Ectodermal cell (in vitro differentiated cells): ENCODE measurements at regions not wholly inside any gene's neighbourhood (a gene's known extent, or its start where the extent isn't known, plus 50 kb on each side); places are given as distances from the start of the nearest gene placed in this dataset.

Source experiments
- H3K27ac ChIP-seq: 2 replicates; pipeline ENCODE4 v1.7.0; 2013; ENCODE audit warnings: mild to moderate bottlenecking, low read depth, low read length; ENCODE audit not compliant: insufficient read depth, poor library complexity, severe bottlenecking
- H3K27me3 ChIP-seq: 2 replicates; pipeline ENCODE4 v1.7.0; 2013; ENCODE audit warnings: mild to moderate bottlenecking, low read length; ENCODE audit not compliant: insufficient read depth, control insufficient read depth, poor library complexity, severe bottlenecking
- H3K36me3 ChIP-seq: one replicate; pipeline ENCODE4 v1.7.0; 2013; ENCODE audit warnings: low read length; ENCODE audit not compliant: control insufficient read depth, insufficient read depth
- H3K4me1 ChIP-seq: one replicate; pipeline ENCODE4 v1.7.0; 2013; ENCODE audit warnings: low read length; ENCODE audit not compliant: control insufficient read depth, insufficient read depth
- H3K4me3 ChIP-seq: 2 replicates; pipeline ENCODE4 v1.7.0; 2013; ENCODE audit warnings: low read depth, low read length, control low read depth; ENCODE audit not compliant: insufficient read depth
- H3K9me3 ChIP-seq: 2 replicates; pipeline ENCODE4 v1.7.0; 2013; ENCODE audit warnings: mild to moderate bottlenecking, low read length, moderate library complexity; ENCODE audit not compliant: control insufficient read depth
- WGBS, 2 experiments: methylation state at CpG; one replicate each; pipeline ENCODE4 v1.1.7; 2013; ENCODE audit warnings: missing lambda C conversion rate in 2 of 2; 5-methylcytosine and 5-hydroxymethylcytosine counted together

DNA sequence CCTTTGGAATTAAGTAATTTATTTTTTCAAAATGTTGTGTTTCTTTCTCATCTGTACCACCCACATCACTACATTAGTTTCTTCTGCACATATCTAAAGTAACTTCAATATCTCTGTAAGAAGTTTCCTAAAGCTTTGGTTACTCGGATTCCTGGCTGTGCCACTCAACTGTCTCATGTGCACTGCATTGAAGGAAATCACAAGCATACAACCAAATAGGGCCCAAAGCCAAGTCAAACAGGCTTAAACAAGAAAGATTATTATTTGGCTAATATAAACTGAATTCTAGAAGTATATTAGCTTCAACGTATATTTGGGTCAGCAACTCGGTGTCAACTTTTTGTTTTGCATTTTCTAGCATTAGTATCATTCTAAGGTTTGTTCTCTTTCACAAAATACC lies 1647.6 kb upstream of the SPRY2 start:
- Histone ChIP-seq H3K9me3 (no peaks in the 10 kb centered on the region), H3K27me3 (no peaks in the 10 kb centered on the region), H3K36me3 (no peaks in the 10 kb centered on the region), H3K27ac (no peak overlapping the region), H3K4me1 (peaks cover 6% of the 10 kb centered on the region), H3K4me3 (no peak overlapping the region)
- 65 to 69% methylated on average over 3 of the region's 3 CpGs for WGBS, 2 experiments

DNA sequence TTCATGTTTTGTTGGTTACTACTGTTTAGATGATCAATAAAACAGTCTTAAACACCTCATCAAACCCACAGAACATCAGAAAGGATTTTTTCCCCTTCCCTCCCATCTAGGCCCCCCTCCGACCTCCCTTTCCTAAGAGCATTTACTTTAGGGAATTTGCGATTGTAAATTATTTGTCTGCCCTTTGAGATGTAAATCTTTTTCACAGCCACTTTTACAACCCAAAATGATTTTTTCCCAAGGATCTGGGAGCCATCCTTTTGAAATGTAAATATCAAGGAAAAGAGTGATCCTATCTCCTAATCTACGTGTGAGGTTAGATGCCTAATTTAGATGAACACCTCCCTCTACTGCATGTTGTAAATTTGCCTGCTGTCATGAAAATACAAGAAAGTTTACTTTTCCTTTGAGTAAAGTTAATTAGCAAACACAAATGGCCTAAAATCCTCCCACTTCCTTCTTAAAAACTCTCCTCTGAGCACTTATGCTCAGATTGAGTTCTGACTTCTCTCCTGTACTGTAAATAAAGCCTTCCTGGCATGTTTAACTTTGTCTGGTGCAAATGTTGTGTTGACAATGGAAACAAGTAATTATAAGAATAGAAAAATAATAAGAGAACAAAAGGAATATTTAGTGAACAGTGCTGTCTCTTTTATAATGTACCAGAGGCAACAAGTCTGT lies 1646.9 kb upstream of the SPRY2 start:
- Histone ChIP-seq H3K4me1 (peaks cover 6% of the 10 kb centered on the region), H3K27me3 (no peaks in the 10 kb centered on the region), H3K36me3 (no peaks in the 10 kb centered on the region), H3K9me3 (no peaks in the 10 kb centered on the region), H3K4me3 (no peak overlapping the region), H3K27ac (no peak overlapping the region)
- 21% methylated on average over 2 of the region's 3 CpGs; no CpG with 5 or more reads in 1 of the 2 experiments for WGBS, 2 experiments

GRCh38 chr13:81987159-81987558 lies 1646.2 kb upstream of the SPRY2 start:
- no peaks in the 10 kb centered on the region for H3K9me3 ChIP-seq
- peaks cover 6% of the 10 kb centered on the region for H3K4me1 ChIP-seq
- no peaks in the 10 kb centered on the region for H3K27me3 ChIP-seq
- H3K4me3 ChIP-seq: no peak overlapping the region
- no peak overlapping the region for H3K27ac ChIP-seq
- H3K36me3 ChIP-seq: no peaks in the 10 kb centered on the region

DNA sequence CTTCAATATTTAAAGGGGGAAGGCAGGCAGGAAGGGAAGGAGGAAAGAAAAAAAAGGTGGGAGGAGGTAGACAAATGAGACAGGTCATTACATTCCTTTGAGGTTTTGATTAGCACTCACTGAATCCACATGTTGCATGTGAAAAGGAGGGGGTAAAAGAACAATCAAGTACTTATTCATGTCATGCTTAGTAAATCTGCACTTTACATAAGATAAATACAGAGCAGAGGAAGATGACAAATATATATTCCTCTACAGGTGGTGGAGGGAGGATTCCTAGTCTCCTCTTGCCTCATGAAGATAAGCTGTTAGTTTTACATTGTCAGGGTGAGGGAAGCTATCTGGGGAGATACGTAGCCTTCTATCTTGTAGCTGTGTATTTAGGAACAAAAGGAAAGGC lies 1645.4 kb upstream of the SPRY2 start:
- WGBS, 2 experiments: 43 to 46% methylated on average over 1 of the region's 1 CpG
- no peaks in the 10 kb centered on the region for H3K36me3 ChIP-seq
- H3K4me3 ChIP-seq: no peak overlapping the region
- H3K4me1 ChIP-seq: peaks cover 6% of the 10 kb centered on the region
- H3K9me3 ChIP-seq: no peaks in the 10 kb centered on the region
- no peaks in the 10 kb centered on the region for H3K27me3 ChIP-seq
- H3K27ac ChIP-seq: no peak overlapping the region

- Histone ChIP-seq H3K4me3 (no peak overlapping the region), H3K36me3 (no peaks in the 10 kb centered on the region), H3K27me3 (no peaks in the 10 kb centered on the region), H3K9me3 (no peaks in the 10 kb centered on the region), H3K27ac (no peak overlapping the region), H3K4me1 (no peaks in the 10 kb centered on the region)
Observed at GRCh38 chr13:81957121-81957520, 1616.2 kb upstream of the SPRY2 start.

DNA sequence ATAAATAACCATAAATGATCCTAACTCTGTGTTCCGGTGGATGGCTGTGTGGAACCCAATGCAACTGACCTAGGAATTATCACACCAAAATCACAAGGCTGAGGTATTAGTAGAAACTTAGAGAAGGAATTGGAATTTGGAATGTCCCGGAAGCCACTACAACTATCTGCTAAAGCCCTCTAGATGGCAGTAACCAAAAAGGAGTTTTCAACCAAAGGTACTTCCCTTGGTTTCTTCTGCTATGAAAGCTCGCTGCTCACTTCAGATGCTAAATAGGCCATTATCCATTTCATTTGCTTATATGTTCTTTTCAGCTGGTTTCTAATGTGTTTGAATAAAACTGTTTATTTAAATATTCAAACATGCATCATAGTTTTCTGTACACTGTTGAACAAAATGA lies 1589.1 kb upstream of the SPRY2 start:
- Histone ChIP-seq H3K9me3 (no peaks in the 10 kb centered on the region), H3K4me1 (no peaks in the 10 kb centered on the region), H3K4me3 (no peak overlapping the region), H3K27me3 (no peaks in the 10 kb centered on the region), H3K36me3 (no peaks in the 10 kb centered on the region), H3K27ac (no peak overlapping the region)
- WGBS, 2 experiments: 43% methylated on average over 3 of the region's 3 CpGs; no CpG with 5 or more reads in 1 of the 2 experiments

DNA sequence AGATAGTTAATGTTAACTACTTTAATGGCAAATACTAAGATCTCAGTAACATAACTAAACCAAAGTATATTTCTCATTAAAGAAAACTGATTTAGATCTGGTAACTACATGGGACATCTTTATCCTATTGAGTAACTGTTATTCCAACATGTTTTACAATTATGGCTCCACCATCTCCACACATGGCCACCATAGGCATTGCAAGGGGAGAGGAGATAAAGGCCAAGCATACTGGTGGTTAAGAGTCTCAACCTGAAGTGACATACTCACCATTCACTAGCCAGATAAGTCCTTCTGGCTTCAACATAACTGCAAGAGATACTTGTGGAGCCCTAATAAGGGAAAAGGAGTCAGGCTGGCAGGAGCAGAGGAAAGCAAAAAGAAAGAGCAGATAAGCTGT lies 1586.4 kb upstream of the SPRY2 start:
- H3K9me3 ChIP-seq: no peaks in the 10 kb centered on the region
- no peaks in the 10 kb centered on the region for H3K36me3 ChIP-seq

DNA sequence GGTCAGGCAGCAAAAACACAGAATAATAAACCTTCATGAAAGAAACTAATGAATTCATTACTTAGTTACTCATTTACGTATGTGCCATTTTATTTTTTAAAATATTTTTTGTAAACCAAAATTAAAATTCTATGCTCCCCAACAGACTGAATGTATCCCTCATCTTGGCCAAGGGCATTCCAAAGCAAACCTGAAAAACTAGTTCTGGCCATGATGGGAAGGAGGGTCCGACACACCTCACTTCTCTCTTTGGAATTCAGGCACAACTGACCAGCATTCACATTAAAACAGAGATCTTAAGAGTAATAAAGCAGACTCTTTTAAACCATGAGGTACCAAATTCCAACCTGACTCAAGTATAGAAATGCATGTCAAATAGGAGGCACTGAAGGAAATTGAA lies 1576.9 kb upstream of the SPRY2 start:
- Histone ChIP-seq H3K27ac (no peak overlapping the region), H3K36me3 (no peaks in the 10 kb centered on the region), H3K9me3 (no peaks in the 10 kb centered on the region), H3K4me3 (no peak overlapping the region), H3K4me1 (no peaks in the 10 kb centered on the region), H3K27me3 (no peaks in the 10 kb centered on the region)
- WGBS, 2 experiments: 93 to 100% methylated on average over 1 of the region's 2 CpGs

More for the DNA sequence above, 1586.4 kb upstream of the SPRY2 start:
- H3K4me1 ChIP-seq: no peaks in the 10 kb centered on the region
- no peak overlapping the region for H3K27ac ChIP-seq
- H3K4me3 ChIP-seq: no peak overlapping the region
- no peaks in the 10 kb centered on the region for H3K27me3 ChIP-seq

DNA sequence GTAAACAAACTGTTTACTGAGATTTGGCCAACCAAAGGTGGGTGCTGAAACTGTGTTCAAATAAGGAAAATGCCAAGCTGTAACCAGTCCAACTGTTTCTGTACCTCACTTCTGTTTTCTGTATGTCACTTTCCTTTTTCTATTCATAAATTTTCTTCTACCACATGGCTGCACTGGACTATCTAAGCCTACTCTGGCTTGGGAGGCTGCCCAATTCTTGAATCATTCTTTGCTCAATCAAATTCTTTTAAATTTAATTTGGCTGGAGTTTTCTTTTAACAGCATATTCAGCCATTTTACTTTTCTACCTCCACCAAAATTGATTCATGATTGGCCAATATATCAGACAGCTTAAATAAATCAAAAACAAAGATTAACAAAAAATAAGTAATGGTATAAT lies 1575.5 kb upstream of the SPRY2 start:
- Histone ChIP-seq H3K9me3 (no peaks in the 10 kb centered on the region), H3K4me3 (no peak overlapping the region), H3K4me1 (no peaks in the 10 kb centered on the region), H3K36me3 (no peaks in the 10 kb centered on the region), H3K27me3 (no peaks in the 10 kb centered on the region), H3K27ac (no peak overlapping the region)

GRCh38 chr13:81907787-81908372 lies 1567.0 kb upstream of the SPRY2 start:
- H3K27ac ChIP-seq: no peak overlapping the region
- H3K4me1 ChIP-seq: no peaks in the 10 kb centered on the region
- WGBS, 2 experiments: 100% methylated on average over 1 of the region's 1 CpG; no CpG with 5 or more reads in 1 of the 2 experiments
- no peaks in the 10 kb centered on the region for H3K36me3 ChIP-seq
- no peaks in the 10 kb centered on the region for H3K27me3 ChIP-seq
- H3K4me3 ChIP-seq: no peak overlapping the region
- no peaks in the 10 kb centered on the region for H3K9me3 ChIP-seq

- Histone ChIP-seq H3K4me3 (no peak overlapping the region), H3K27ac (no peak overlapping the region), H3K4me1 (no peaks in the 10 kb centered on the region), H3K9me3 (no peaks in the 10 kb centered on the region), H3K27me3 (no peaks in the 10 kb centered on the region), H3K36me3 (no peaks in the 10 kb centered on the region)
- 94 to 96% methylated on average over 2 of the region's 2 CpGs for WGBS, 2 experiments
Observed at GRCh38 chr13:81888855-81889254, 1547.9 kb upstream of the SPRY2 start.
